ENCODE measurements at regions not wholly inside any gene's neighbourhood (a gene's known extent, or its start where the extent isn't known, plus 50 kb on each side); places are given as distances from the start of the nearest gene placed in this dataset.

DNA sequence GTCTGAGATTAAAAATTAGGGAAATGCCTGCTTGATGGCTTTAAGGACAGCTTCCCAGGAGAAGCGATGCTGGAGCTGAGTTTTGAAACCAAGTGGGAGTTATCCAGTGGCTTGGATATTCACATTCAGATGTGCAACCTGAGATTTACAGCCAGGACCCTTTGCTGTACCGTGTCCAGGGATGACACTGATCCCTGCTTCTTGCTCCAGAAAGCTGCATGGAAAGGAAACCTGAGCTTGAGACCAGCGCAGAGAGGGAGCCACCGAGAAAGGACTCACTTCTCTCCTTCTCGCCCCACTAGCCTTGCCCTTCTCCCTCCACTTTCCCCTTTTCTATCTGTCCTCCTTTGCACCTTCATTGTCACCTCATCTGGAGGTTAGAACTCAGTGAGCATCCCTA lies 254.5 kb upstream of the PPARGC1A start:
- DNase-seq: no peak

DNA sequence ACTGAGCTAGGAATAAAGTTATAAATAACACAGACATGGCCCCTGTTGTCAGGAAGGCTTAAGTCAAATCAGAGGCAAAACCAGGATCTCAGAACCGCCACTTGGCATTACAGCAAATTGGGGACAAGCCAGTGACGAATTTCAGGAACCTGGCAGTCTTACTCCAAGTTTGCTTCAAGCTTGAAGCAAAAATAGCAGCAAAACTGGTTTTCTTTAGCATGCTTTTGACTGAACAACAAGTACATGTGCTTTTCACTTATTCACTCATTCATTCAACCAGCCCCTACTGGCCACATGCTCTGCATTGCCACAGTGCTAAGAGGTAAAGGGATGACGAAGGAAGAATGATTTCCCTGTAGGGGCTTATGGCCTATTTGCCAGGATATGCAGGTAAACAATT lies 253.9 kb upstream of the PPARGC1A start:
- DNase-seq: no peak

DNA sequence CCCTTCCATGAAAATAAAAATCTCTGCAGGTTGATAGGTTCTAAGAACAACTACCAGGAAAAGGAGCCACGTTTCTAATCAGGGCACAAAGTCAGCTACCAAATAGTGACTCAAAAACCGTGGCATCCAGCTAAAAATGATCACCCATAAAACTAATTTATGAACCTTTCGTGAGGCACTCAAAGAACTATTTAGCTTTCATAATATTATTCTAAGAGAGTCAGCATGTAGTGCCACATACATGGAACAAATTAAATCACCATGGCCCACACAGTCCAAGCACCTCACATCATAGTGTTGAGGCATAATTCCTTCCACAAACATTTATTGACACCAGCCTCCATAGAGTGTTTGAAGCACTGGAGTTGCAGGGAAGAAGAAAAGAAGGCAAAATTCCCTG lies 252.0 kb upstream of the PPARGC1A start:
- DNase-seq: no peak

DNA sequence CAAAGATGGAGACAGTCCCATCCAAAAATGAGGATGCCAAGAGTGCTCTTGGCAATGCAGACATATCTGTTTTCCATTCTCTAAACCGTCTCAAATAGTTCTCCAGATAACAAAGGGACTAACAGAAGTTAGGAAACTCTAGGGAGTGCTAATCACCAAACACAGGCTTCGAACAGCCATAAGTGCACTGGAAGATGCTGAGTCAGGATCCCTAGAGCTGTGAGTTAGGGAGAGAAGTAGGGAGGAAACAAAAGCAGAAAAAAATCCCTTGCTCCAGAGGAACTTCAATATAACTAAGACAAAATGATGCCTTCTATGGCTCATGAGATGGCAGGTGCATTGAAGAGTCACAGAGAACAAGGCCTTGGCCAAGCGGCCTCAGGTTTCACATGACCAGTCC lies 251.0 kb upstream of the PPARGC1A start:
- no peak for DNase-seq

DNA sequence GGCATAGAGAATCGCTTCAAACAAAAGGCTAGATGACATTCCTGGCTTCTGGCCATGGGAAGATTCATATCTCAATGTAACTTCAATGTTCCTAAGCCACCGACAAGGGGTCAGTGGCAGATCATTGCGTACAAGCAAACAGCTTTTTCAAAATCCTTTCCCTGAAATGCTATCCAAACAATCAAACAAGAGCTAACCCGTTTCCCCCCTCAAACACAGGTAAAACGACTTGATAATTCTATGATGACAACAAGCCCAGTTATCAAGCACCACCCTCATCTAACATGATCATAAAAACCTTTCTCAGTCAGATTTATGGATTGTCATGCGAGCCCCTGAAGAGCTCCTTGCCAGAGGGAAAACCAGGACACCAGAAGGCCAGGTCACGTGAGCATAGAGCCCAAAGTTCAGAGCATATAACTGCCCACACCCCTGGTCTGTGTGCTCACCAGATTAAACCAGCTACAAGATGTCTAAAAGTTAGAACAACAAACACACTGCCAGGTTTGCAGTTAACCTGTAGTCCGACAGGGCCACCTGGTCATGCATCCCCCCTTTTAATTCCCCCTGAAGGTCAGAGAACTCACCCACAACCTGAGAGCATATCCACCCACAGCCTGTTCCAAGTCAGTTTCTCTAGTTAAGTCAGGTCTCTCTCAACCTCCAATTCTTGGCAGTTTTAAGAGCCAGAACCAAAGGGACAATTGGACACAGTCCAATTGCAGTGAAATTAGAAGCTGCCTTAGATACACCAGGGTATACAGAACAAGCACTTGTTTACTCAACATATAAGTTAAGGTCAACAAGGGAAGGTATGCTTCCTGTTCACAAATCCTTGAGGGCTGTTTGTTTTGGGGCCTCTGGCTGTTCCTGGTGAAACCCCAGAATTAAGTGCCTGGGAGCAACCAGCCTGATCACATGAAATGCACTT lies 248.1 kb upstream of the PPARGC1A start:
- DNase-seq: peak; percentile 5

DNA sequence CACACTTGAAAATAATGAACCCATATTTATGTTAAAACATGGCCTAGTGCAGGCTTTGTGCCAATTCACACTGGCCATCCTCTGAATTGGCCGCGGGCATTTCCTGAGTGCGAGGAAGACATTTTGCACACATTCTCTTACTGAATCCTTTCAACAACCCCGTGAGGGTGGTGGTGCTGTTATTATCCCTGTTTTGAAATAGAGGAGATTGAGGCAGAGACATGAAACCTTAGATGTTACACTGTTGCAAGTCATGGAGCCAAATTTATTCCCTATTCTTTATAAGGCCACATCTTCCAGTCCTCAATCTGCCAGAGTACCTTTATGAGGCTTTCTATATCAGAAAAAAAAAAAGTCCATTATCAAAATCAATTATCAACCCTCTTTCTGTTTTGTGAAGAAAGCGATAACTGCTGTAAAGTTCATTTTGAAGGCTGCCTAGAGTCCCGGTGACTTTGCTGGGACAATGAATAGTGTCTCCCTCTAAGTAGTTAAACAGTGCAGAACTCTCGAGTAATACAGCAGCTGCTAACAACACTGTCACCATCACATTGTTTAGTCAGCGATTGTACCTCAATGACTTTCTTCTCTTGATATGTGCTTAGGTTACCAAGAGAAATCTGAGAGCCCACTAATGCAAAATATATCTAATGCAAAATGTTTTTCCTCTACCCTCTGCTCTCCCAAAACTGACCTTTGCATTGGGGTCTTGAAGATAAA lies 242.3 kb upstream of the PPARGC1A start:
- DNase-seq: no peak

DNA sequence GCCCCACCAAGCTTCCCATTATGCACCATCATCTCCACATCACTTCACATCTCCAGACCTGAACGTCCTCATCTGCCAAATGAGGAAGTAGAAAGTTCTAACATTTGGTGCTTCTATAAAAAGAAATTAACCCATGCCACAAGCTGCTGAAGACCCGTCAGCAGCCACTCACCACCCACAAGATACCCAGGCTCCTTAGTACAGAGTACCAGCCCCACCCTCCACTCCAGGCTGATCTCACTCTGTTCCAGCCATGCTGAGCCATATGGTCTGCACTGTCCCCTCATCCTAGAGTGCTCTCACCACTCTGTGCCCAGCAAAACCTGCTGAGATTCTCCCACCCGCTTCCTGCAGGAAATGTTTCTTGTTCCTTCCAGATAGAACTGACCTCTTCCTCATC lies 240.8 kb upstream of the PPARGC1A start:
- no peak for DNase-seq

DNA sequence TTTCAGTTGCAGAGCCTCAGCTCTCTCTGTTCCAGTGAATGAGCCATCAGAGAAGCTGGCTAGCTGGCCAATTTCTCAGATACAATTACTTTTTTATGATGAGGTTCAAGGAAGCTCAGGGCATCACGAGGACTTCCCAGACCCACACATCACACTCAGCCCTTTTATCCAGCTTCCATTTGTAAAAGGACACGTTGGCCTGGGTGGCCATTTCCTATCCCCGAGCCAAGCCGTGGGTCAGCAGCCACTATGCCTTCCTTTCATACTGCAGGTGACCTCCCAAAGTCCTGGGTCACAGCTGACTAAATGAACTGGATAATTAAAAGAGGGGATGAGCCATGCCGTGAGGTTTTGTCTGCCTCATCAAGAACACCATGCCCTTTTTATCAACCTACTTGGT lies 236.9 kb upstream of the PPARGC1A start:
- no peak for DNase-seq

DNA sequence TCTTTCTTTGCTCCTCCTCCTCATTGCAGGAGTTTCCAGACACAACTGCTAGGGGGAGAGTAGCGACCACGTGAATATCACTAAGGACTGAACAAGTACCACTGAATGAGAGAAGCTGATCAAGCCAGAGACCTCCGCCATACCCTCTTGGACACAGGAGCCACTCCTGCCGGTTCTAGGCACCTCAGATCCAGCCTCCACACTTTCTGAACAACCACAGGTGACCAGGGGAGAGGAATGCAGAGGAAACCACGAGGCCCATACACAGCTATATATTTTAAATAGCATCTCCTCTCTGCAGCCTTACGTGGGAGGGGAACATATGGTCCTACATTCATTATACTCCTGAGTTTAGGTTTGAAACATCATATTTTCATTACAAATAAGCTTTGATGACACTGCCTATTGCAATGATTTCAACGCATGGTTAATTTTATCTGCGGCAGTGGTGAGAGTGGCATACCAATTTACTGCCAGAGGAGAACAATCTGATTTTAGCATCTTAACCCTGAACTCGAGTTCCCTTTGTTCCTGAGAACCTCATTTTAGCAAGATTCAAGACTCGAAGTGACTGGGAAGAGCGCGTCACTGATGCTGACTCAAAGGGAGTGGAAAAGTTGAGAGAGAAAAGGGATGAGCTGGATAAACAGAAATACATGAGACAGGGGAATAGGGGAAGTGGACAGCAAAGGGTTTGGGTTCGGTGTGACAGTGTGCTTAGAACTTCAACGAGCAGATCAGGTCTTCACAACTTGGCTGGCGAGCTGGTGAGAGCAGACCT lies 231.7 kb upstream of the PPARGC1A start:
- no peak for DNase-seq

DNA sequence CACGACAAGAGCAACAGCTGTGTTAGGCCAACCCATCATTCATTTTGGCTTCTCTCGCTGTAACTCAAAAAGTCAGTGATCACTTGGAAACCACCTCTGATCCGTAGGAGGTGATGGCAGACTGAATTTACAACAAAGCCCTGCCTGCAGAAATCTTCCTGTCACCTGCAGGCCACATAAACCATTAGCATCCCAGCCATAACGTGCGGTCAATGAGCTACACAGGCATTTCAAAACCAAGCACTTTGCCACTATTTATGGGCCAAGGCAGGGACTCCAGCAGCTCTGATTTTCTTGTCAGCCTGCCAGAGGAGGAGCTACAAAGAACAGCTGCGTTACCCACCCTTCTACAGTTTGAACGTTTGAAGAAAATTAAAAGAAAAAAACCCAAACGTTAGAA lies 228.1 kb upstream of the PPARGC1A start:
- DNase-seq: no peak

DNA sequence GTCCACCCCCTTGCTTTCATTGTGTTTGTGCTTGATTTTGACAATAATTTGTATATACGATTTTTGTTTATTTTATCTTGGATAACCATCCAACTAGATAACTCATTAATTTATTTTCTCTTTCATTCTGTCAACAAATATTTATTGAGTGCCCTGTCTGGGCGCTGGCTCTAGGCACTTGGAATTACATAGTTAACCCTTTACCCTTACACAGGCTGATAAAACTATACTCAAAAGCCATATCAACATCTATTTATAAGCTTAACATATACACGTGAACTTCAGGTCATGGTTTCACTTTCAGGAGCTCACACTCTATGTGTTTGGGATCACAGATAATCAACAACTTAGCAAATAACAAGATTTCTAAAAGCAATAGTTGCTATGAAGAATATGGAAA lies 226.3 kb upstream of the PPARGC1A start:
- DNase-seq: no peak

DNA sequence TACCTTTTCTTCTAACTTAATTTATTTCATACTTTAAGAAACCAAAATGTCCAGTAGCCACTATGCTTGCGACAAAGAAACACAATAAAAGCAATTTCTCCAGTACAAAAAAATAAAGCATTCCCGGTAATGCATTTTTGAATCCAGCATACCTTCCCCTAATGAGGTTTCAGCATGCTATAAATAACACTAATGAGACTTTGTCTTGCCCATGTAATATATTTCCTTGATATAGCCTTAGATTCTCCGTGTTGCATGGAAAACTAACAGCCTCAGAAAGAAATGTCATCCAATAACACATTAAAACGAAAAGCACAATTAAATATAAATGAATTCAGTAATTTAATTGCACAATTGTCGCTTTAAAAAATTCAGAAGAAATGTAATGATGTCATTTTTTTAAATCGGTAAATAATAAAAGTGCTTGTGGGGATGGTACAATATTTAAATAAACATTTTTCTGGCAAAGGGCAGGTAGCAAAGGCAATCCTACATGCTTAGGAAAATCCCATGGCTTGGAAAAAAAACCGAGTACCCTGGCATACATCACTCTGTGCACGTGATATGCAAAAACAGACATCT lies 225.2 kb upstream of the PPARGC1A start:
- no peak for DNase-seq

DNA sequence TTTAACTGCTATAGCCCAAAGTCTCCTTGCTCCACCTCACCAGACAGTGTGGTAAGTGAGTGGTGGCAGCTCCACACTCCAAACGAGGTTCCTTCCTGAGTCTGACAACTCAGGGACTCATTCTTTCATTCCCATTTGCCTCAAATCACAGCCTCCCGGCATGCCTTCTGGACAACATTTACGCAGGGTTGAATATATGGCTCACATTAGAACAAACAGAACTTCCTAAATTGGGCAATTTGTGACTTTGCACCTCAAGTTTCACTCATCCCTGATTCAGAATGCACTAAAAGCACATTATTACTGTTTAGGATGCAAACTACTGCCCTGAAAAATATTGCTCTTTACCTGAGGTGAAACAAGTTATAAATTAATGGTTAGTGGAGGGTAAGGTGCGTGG lies 224.6 kb upstream of the PPARGC1A start:
- DNase-seq: no peak

DNA sequence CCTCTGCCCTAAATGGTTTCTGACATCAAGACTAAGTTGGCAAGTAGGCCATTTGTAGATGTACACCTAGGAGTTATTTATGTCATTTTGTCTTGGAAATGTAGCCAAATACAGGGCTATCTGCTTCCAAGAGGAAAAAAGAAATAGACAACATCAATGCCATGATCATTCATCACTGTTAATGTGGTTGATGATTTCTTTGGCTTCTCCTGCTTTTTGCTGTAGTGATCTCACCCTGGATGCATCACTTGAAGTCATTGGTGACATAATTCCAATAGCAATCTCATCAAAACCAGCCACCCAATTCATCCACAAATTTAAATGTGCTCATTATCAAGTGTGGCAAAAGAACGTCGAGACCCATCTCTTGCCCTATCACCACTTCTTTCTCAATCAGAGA lies 222.6 kb upstream of the PPARGC1A start:
- no peak for DNase-seq

DNA sequence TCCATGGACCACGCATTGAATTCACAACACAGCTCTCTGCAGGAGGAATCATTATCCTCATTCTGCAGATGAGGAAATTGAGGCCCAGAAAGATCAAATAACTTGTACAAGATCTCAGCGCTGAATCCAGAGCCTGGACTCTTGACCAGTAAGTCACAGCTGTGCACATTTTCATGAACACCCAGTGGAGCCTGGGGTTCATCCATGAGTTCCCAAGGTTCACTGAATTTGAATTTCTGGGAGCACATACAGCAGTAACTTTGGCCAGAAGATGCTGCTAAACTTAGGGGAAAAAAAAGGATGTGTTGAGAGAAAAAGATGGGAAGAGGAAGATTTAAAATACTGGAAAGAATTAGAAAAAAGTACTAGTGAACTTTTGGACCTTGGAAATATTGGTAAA lies 218.7 kb upstream of the PPARGC1A start:
- DNase-seq: no peak

DNA sequence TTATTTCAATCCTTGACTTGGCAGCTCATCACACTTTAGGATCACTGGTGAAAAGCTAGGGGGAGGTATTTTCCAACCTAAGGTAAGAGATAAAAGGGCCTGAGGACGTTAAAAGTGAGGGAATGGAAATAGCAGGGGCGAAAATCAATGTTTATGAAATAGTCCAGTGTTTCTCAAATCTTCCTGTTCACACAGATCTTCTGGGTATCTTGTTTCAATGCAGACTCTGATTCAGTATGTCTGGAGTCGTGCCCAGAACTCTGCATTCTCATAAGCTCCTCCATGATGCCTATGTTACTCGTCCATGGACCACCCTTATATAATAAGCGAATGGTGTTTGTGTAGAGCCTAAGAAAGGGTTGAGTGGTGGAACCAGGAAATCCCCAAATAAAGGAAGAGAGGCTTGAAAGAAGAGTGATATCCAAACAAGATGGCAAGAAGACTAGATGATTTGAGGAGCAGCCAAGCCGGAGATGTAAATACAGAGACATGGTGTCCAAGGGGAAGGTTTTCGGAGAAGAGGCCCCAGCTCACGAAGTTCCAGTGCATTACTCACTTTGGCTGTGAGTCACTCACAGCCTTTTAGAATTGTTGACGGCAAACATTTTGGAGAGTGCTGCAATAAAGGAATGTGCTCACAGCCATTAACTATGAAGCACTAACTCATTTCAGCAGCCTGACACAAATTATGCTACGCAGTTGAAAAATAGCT lies 215.6 kb upstream of the PPARGC1A start:
- no peak for DNase-seq

DNA sequence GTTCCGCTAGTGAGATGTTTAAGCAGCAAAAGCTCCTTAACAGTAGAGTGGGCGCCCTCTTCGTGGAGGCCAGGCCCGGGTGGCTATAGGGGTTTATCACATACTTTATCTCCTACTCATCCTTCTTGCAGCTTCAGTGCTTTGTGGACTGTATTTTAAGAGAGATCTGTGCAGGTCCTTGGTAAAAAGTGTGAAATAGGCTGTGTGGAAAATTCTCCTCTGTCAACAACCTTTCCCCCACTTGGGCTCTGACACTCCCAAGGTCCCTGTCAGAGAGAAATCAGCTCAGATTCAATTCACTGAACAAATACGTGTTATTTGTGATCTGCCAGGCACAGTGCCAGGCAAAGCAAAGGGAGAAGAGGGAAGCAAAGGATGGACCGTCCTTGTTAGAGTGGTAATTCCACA lies 214.3 kb upstream of the PPARGC1A start:
- DNase-seq: no peak

DNA sequence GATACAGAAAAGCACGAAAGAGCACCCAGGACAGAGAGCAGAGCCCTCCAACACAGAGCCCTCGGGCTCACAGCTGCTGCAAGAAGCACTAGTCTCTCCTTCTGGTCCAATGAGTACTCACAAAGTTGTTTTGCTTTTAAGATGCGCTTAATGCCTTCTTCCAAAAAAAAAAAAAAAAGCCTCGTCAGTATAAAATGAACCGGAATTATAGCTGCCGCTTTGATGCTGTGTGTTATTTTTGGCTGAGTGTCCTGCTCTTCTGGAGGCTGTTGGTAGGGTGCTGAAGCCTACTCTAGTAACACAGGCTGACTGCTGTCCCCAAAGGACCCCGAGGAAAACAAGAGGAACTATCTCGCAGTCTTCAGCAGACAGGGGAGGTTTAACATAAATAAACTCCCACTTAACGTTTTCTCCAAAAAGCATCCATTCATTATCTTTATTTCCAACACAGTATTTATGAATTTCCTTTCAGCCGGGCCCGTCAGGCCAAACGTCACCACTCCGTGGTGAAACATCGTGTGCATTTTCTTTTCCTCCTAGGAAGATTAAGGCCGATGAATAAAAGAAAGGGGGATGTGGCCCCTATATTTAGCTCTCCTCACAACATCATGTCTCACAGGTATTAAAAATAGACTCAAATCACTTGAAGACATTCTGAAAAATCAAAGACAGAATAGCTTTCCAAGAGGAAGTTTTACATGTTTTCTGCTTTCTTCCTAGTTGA lies 213.7 kb upstream of the PPARGC1A start:
- DNase-seq: no peak

DNA sequence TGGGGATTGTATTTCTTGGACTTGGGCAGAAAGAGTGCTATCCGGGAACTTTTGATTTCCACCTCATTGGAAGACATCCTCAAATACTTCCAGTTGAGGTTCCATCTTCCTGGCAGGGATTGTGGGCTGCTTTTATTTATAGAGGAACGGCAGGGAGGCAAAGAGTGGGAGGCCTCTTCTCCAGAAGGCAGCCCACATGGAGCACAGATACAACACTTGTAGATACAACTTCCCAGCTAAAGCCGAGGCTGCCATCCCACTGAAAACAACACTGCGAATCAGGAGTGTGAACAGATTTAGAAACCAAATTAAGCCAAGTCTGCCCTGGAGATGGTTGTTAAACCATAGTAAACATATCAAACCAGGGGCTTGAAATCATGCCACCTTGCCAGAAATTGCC lies 212.8 kb upstream of the PPARGC1A start:
- DNase-seq: no peak

DNA sequence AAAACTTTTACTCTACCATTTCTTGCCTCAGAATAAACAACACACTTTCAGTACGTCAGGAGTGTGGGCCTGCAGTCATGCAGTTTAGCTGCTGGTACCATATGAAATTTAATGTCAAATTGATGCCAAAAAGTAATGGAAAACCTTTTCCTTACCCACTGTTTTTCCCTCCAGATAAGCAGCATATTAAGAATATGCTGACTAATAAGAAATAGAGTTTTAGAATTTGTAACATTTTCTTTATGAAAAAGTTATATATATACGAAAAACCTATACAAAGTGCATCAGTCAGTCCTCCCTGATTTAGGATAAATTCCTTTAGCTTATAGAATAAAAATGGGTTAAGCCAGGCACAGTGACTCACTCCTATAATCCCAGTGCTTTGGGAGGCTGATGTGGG lies 206.8 kb upstream of the PPARGC1A start:
- no peak for DNase-seq

DNA sequence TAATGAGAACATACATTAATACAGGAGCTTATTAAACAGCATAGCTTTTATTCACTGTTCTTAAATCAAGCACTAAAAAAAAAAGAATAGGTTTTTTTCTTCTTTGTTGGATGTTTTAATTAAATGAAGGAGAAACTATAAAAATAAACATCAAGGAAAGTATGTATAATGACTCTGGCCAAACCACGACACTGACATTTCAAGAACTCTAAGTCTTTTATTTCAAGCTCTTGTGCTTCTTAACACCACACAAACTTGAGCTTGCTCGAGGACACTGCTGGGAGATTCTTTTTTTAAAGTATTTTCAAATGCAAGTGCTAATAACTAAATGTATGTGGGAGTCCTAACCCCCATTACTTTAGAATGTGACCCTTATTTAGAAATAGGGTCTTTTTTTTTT lies 204.9 kb upstream of the PPARGC1A start:
- no peak for DNase-seq

DNA sequence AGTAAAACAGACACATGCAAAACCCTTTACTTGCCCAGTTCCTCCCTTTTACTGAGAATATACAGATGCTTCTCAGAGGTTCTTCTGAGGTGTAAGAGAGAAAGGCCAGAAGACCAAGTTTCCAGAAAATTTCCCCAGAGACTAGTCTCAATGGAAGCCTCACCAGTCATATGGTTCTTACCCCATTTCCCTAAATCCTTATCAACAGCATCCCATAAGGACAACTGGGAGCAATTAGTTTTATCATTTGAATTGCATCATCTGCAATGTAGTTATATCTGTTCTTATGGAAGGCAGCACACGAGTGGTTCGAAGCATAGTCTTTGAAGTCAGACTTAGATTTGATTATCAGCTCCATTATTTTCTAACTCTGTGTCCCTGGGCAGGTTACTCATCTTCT lies 203.6 kb upstream of the PPARGC1A start:
- no peak for DNase-seq

Data from NCI-H1105 (cell line).